Peyer's patch (tissue), 4 donors: ENCODE measurements at regions not wholly inside any gene's neighbourhood (a gene's known extent, or its start where the extent isn't known, plus 50 kb on each side); places are given as distances from the start of the nearest gene placed in this dataset.
"Not testable (repeated sequence)": the region's sequence is repeated elsewhere in the genome, so short reads cannot be mapped to it uniquely, and the experiment has no call there.

Experiments used
- CTCF ChIP-seq, 6 experiments: fragments of 450-650 bp in 4 of 6; fragments of 200-600 bp in 2 of 6; sonication (generic) in 1 of 6; IDR thresholded peaks; one replicate each; pipeline ENCODE4 v1.5.1; 2017 to 2019; ENCODE audit warnings: antibody characterized with exemption in 6 of 6, mild to moderate bottlenecking in 3 of 6, moderate library complexity in 1 of 6
- POLR2A ChIP-seq, 2 donors: fragments of 450-650 bp; IDR thresholded peaks; one replicate each; pipeline ENCODE4 v1.5.1; 2017; ENCODE audit warnings: antibody characterized with exemption in 2 of 2, mild to moderate bottlenecking in 2 of 2, moderate library complexity in 2 of 2

- TF ChIP-seq POLR2A, CTCF (IDR thresholded peaks at IDR 0.05): not testable (repeated sequence)
Observed at GRCh38 chr4:151597691-151598090, 163.1 kb downstream of the GATB start.
